GM19452 (cell line): ENCODE measurements at regions not wholly inside any gene's neighbourhood (a gene's known extent, or its start where the extent isn't known, plus 50 kb on each side); places are given as distances from the start of the nearest gene placed in this dataset.
"Not testable (repeated sequence)": the region's sequence is repeated elsewhere in the genome, so short reads cannot be mapped to it uniquely, and the experiment has no call there.

ENCODE experiments used
- ATAC-seq: cut with Tn5 transposase; IDR thresholded peaks from one replicate; pipeline ENCODE4 v1.9.1; 2021; ENCODE audit not compliant: unreplicated experiment

DNA sequence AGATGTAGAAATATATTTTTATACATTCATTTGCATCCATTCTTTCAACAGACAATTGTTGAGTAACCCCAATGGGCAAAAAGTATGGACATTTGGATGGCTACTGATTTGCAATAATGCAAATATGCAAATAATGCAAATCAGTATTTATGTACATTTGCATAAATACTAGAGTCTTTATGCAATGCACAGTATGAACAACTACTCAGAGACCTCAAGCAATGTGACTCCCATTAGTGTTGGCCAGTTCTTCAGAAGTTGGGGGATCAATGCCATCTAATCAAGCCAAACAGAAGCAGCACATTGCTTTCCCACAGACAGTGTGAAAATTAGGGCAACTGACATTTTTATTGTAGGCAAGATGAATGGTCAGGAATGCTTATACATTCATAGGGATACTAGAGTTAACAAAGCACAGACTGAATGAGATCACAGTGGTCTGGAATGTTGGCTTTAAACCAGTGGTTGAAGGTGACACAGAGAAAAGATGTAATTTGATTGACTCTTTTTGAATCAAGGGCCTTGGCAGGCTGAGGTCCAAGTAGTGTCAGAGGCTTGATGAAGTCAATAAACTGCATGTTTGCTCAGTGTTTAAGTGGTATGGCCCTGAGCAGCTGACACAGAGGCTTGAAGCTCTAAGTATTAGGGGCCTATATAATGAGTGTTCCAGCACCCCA is 256.6 kb downstream of the CTH start:
- no peak for ATAC-seq

DNA sequence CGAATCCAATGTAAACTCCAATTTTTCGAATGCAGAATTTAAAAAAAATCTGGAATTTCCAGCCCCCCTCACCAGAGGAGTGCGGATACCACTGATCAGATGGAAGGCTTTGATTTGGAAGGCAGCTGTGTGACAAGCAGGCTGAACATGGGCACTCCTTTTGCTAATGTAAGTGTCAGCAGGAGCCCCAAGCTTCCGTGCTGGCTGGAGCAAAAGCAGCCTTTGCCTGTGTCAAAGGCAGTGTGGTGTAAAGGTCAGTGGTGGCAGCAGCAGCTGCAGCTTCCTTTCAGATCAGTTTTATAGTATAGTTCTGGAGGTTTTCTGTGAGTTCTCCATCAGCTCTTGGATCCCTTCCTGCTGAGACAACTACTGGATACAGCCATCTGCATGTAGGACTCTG is 259.9 kb downstream of the CTH start:
- no peak for ATAC-seq

DNA sequence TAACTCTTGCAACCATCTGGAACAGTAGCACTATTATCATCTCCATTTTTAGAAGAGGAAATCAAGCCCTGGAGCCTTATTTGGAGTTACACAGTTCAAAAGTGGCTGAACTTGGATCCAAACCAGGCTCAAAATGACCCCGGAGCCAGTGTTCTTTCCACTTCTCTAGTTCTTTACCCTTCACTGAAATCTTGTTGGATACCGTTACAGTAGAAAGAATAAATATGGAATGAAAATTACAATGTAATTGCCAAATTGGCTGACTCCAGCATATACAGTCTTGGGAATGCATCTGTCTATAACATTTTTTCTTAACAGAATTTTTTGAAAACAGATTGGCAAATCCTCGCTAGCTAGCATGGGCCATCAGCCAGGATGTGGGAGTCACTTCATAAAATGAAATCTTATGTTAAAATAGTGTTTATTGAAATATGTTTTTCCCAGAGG is 261.4 kb downstream of the CTH start:
- ATAC-seq = no peak

DNA sequence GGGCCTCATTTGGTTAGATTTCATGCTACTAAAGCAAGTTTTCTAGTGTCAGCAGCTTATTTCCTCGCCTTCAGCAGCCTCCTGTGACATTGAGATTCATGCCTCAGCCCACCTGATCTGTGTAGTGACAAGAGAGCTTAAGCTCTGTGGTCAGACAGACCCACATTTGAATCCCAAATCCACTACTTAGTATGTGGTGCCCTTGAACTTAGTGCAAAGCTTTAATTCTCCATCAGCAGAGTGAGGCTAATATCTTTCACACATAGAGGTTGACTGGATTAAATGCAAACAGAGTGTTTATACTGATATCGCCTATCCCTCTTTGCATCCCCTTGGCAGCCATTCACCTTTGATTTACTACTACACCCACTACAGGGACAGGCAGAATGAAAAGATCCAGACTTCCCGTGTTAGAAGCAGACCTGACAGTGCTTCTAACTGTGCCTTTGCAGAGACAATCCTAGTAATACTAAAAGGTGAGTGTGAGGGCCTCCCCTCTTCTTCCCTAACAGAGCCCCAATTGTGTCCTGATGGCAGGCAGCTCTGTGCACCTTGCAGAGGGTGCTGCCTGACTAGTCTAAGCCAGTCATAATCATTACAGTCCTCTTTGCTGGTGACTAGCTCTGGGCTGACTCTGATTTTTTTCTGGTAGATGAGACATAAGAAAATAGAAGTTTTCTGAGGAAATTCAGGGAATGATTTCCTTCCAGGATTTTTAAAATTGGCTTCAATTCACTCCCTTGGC is 264.0 kb downstream of the CTH start:
- no peak for ATAC-seq

DNA sequence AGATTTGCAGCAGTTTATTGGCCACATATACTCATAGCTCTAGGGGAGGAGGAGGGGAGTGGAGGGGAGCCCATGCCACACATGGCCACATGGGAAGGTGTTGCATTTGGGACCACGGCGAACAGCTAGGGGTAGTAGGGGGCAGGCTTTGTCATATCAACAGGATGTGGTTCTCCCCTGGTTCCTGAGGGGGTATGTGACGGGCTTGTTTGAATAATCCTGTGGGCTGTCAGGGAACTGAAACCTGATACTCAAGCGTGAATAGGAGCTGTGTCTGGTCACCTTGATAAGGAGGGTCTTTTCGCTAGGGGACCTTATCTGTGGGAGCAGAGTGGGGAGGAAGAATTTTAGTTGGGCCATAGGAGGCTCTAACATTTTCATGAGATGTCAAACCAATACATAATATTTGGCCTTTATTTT is 264.7 kb downstream of the CTH start:
- no peak for ATAC-seq

DNA sequence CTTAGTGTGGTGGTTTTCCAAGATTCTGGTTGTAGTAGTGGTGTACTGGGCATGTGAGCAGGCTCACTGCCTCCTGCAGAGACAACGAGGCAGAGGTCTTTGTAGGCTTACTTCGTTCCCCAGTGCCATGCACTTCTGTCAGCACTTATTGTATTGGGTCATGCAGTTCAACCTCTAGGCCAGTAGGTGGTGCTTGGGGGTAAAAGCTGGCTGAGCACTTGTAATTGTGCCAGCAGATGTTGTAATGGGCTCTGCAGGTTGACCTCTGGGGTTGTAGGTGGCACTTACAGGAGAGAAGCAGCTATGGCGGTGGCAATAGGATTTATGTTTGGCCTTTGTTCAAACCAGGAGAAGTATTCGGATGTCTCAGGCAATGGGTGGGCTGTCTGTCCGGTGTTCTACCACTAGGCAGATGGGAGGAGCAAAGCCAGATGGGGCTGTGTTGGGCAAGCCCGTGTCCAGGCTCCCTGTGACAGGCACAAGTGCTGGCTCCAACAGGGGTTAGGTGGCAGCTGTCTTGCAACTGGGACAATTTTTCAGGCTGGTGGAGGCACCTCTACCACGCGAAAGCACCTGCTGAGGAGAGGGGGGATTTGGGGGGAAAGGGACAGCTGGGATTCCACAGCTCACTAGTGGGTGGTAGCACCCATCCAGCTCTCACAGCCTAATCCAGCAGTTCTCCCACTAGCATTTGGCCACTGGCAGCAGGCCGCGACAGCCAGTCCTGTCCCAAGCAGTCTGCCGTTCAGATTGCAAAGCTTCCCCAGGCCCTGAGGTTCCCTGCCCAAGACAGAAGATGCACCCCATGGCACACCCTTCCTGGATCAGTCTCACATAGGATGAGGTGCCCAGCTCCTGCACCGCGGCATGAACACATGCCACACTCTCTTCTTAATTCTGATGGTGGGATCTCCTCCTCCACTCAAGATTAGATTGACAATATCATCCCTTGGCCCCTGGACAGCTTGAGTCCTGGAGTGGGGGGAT is 274.5 kb downstream of the CTH start:
- peak; percentile 98 for ATAC-seq

DNA sequence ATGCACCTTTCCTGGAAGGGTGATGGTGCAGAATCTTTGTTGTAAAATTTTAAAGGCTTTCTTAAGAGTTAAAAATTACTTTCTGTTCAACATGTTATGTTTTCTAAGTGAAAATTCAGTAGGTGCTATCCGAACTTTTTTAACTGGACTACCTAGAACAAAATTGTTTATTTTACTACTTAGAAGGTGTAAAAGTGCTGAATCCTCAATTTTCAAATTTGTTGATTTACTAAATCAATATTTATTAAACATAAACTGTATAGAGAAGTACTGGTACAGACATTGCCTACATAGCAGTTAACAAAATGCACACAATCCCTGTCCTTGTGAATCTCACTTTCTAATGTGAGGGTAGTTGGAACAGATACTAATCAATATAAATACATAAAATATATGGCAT is 277.5 kb downstream of the CTH start:
- no peak for ATAC-seq

DNA sequence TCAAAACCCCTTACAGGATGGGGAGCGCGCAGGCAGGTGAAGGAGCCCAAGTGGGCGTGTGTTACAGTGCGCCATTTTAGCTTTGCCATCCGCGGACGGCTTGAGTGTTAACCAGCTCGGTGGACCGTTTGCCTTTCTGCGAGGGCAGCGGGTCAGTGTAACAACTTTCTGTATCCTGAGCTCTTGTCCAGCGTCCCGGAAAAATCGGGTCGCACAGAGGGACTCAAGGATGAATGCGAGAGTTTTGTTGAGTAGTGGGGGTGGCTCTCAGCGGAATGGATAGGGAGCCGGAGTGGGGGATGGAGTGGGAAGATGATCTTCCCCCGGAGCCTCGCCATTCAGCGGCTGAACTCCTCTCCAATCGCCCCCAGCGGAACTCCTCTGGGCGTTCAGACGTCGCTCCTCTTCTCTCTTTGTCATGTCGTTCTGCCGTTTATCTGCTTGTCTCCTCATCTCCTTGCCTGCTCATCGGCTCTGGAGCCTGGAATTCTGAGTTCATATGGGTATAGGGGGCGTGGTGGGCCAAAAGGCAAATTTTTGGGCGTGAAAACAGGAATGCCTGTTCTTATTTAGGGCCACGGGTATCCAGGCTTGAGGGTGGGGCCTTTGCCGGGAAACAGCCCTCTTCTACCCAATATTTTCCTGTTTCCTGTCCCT is 295.4 kb downstream of the CTH start:
- ATAC-seq = no peak

DNA sequence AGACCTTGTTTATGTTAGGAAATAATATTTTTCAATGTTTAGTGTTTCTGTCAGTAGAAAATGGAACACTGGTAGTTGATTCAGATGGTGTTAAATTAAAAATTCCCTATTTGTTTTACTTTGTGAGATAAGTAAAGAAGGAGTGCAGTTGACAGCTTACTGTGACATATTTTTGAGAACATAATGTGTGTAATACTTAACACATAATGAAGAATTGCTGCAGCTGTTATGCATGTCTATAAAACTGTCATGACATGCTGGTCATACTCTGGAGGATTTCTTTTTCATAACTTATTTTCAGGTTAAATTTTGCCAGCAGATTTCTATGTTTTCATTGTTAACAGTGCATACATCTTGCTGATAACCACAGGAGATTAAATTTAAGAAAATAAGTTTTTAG is 296.1 kb downstream of the CTH start:
- ATAC-seq = no peak

DNA sequence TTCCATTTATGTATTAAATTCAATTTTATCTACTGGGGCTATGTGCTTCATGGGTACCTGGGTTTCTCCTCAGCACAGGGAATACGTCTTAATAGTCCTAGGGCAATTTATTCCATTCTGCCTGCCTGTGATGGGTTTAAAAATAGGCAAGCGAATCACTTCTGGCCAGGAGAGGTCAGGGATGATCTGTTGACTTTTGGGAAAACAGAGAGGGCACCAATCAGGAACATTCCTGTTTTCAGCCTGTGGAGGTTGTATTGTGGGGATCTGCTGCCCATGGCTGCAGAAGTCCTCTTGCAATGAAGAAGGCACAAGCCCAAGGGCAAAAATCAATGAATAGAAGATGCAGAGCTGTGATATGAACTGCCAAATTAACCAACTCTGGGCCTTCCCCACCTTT is 303.1 kb downstream of the CTH start:
- ATAC-seq = no peak

DNA sequence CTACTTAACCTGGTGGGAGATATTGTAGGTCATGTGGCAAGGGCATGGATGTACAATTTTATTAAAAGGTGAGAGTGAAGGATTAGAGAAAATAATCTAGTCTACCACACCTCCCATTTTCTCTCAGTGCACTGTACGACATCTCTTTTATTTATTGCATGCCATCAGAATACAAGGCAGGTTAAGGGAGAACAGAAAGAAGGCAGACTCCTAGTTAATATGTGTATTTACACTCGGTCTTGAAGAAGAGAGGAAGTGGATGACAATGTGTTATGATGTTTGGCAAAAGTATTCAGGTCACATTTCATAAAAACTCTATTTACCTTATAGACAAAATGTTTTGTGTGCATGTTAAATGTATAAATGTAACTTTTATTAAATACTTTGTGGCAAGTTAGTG is 306.1 kb downstream of the CTH start:
- no peak for ATAC-seq

DNA sequence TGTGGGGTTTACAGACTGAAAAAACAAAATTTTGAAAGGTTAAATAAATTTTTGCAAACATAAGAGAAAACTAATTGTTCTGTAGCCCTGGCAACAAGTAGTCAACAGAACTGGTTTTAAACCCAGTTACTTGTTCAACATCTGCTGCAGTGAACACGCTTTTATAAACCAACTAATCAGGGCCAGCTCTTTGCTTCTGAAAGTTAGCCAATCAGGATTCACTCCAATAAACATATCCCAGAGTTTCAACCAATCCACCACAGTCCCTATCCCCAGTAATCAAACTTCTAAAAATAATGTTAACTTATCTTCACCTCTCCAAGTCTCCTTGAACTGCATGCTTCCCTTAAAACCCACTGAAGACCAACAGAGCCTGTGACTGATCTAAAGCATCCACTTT is 306.6 kb downstream of the CTH start:
- no peak for ATAC-seq

DNA sequence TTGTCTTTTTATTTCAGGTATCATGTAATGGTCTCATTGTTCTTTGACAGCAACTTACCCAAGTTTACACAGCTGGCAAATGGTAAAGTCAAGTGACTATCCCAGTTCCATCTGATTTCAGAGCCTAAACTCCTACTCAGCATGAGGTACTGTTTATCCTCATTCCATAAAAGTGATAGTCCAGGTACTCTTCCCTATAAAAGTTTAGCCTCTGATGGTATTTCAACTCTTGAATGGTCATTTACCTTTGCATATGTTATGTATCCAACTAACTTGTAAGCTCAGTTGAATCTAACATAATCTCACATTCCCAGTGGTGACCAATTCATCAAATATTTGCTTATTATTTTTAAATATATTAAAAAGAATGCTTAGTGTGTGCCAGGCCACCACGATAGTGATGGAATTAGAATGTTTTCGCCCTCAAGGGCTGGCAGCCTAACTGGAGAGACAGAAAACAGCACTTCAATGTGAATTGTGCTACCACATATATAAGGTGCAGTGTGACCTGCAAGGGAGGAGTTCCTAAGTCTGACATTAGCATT is 307.1 kb downstream of the CTH start:
- no peak for ATAC-seq

DNA sequence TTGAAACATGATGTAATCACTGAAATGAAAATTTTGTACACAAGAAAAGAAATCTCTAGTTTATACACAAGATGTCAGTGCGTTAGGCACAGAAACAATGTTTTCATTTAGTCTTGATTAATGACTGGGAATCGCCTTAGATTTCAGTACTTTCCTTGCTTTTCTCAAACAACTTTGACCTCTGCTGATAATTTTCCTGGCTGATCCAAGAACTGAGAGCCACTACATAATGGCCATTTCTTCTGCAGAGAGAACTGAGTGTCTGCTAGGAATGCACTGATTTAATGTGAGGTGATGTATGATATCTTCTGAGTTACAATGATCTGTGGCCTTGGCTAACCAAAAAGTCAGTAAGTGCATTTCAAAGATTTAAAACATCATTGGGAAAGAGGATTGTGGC is 308.1 kb downstream of the CTH start:
- ATAC-seq = no peak

DNA sequence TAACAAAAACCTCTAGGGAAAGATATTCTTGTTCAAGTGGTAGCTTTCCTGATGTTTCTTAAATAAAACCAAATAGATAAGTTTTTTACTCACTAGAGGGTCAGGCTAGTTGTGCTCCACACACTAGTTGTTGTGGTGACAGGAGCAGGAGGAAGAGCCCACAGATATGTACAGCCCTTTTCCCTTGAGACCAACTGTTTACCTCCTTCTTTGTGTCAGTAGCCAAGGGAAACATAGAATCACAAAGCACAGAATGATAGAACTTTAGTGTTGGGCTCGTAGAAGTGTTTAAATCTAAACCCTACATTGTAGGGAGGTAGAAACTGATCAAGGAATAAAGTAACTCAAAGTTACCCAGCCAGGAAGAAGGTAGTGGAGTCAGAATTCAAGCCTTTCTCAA is 309.0 kb downstream of the CTH start:
- ATAC-seq = no peak

DNA sequence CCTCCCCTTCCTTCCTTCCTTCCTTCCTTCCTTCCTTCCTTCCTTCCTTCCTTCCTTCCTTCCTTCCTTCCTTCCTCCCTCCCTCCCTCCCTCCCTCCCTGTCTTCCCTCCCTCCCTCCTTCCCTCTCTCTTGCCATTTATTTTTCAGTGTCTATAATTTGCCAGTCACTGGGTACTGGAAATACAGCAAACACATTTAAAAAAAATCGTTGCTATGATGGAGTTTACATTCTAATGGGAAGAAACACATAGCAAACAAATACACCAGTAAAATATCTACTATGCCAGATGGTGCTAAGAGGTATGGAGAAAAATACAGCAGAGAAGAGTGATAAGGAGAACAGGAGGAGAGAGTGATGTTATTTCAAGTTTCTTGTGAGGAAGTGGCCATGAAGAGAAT is 309.5 kb downstream of the CTH start:
- no peak for ATAC-seq

DNA sequence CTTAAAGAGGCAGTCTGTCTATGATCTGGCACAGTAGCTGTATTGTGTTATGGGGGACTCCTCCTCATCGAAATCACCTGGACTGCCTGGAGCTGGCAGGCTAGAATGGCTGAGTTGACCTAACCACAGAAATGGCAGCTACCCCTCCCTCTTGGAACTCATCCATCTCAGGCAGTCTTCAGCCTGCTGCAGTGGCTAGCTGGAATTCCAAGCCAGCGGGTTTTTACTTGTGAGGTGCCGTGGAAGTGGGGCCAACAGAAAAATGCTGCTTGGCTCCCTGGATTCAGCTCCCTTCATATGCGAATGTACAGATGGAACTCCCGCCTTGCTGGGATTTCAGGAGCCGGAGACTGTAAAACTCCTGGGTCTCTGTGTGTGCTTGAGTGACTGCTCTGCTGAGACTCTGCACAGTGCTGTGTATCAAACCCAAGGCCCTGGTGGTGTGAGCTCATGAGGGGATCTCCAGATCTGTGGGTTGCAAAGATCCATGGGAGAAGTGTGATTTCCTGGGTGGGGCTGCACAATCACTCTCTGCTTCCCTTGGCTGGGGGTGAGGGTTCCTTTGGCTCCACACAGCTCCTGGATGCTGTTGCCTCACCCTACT is 316.9 kb downstream of the CTH start:
- ATAC-seq = no peak

DNA sequence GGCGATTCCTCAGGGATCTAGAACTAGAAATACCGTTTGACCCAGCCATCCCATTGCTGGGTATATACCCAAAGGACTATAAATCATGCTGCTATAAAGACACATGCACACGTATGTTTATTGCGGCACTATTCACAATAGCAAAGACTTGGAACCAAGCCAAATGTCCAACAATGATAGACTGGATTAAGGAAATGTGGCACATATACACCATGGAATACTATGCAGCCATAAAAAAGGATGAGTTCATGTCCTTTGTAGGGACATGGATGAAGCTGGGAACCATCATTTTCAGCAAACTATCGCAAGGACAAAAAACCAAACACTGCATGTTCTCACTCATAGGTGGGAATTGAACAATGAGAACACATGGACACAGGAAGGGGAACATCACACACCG is 311.1 kb downstream of the PTGER3 start:
- ATAC-seq = not testable (repeated sequence)

DNA sequence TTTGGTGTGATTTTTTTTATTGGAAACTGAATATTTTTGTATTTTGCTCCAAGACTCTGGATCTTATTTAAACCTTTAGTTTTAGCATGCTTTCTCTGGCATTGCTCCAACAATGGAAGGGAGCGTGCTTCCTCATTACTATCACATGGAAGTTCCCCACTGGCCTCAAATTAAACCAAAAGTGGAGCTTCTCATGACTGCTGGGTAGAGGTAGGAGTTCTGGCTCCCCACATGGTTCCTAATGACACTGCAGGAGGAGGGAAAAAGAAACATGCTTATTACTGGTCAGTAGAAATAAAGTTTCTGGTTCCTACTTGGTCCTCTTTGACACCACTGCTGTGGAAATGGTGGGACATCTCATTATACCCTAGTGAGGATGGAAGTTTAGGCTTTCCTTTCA is 310.5 kb downstream of the PTGER3 start:
- no peak for ATAC-seq

DNA sequence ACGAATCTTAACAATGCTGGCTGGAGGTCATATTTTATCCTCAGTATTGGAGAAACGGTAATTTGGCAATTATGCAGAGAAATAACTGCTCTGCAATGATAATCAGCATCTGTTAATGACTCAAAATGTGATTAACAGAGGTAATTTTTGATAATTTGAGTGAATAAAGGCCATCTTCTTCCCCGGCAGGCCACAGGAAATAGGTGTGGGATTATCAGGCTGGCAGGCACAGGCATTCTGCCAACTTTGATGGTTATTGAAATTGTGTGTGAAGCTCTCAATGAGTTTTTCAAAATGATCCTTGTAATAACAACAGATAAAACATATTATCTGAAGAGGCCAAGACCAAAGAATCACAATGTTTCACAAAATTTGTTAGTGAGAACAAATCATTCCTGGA is 309.0 kb downstream of the PTGER3 start:
- ATAC-seq = no peak
